DOHH2 (cell line): ENCODE measurements at regions not wholly inside any gene's neighbourhood (a gene's known extent, or its start where the extent isn't known, plus 50 kb on each side); places are given as distances from the start of the nearest gene placed in this dataset.

Experiments
- H3F3A ChIP-seq: fragments of 200-600 bp; sonication (generic), shearing (Covaris generic); 2 replicates; pipeline ENCODE4 v1.6.0; 2016; ENCODE audit warnings: antibody characterized with exemption, mild to moderate bottlenecking; ENCODE audit not compliant: control insufficient read depth, insufficient read depth
- H3K27ac ChIP-seq: fragments of 200-600 bp; sonication (generic); 2 replicates; pipeline ENCODE4 v1.5.1; 2014; ENCODE audit warnings: low read depth, mild to moderate bottlenecking, low read length, moderate library complexity
- H3K27me3 ChIP-seq: fragments of 200-600 bp; sonication (generic); 2 replicates; pipeline ENCODE4 v1.6.1; 2014; ENCODE audit warnings: mild to moderate bottlenecking, low read length, mixed read lengths; ENCODE audit not compliant: control insufficient read depth
- H3K36me3 ChIP-seq: fragments of 200-600 bp; sonication (generic); 2 replicates; pipeline ENCODE4 v1.6.1; 2014; ENCODE audit warnings: mild to moderate bottlenecking, low read length, moderate library complexity, mixed read lengths; ENCODE audit not compliant: control insufficient read depth
- H3K4me1 ChIP-seq: fragments of 200-600 bp; sonication (generic); 2 replicates; pipeline ENCODE4 v1.6.1; 2014; ENCODE audit warnings: mild to moderate bottlenecking, low read length, mixed read lengths; ENCODE audit not compliant: control insufficient read depth
- H3K4me2 ChIP-seq: fragments of 200-600 bp; sonication (generic); 2 replicates; pipeline ENCODE4 v1.6.0; 2014; ENCODE audit warnings: mild to moderate bottlenecking, low read length, moderate library complexity
- H3K4me3 ChIP-seq: fragments of 200-600 bp; sonication (generic); 2 replicates; pipeline ENCODE4 v1.5.1; 2014; ENCODE audit warnings: mild to moderate bottlenecking, low read length, mixed read lengths
- H3K79me2 ChIP-seq: fragments of 200-600 bp; sonication (generic); 2 replicates; pipeline ENCODE4 v1.6.1; 2014; ENCODE audit warnings: mild to moderate bottlenecking, low read length, mixed read lengths; ENCODE audit not compliant: control insufficient read depth
- H3K9me2 ChIP-seq: fragments of 200-600 bp; sonication (generic); replicated peaks from 2 replicates; pipeline ENCODE4 v1.6.1; 2014; ENCODE audit warnings: mild to moderate bottlenecking, low read length, mixed read lengths; ENCODE audit not compliant: control insufficient read depth
- H3K9me3 ChIP-seq: fragments of 200-600 bp; sonication (generic); 2 replicates; pipeline ENCODE4 v1.6.1; 2014; ENCODE audit warnings: antibody characterized with exemption, low read length, mixed read lengths; ENCODE audit not compliant: control insufficient read depth, insufficient read depth
- H4K20me1 ChIP-seq: fragments of 200-600 bp; sonication (generic); 2 replicates; pipeline ENCODE4 v1.6.0; 2014; ENCODE audit warnings: low read depth, mild to moderate bottlenecking, antibody characterized with exemption, low read length, moderate library complexity; ENCODE audit not compliant: control insufficient read depth, insufficient read depth
- CTCF ChIP-seq: fragments of 200-600 bp; sonication (generic); IDR thresholded peaks from one replicate; pipeline ENCODE4 v1.5.1; 2014; ENCODE audit warnings: antibody characterized with exemption, mild to moderate bottlenecking, low read depth, low read length; ENCODE audit not compliant: poor library complexity, severe bottlenecking
- EZH2phosphoT487 ChIP-seq: fragments of 200-600 bp; sonication (generic); IDR thresholded peaks from 2 replicates; pipeline ENCODE4 v1.6.1; 2017; ENCODE audit warnings: borderline replicate concordance, mild to moderate bottlenecking, antibody characterized with exemption, low read length, moderate library complexity, mixed read lengths

GRCh38 chr18:71371951-71372605, 1083.2 kb downstream of the SOCS6 start:
- no peak overlapping the region for H3K4me3 ChIP-seq
- H3K4me1 ChIP-seq = no peaks in the 10 kb centered on the region
- TF ChIP-seq CTCF = no peak
- no peak for TF ChIP-seq EZH2phosphoT487

GRCh38 chr18:71370671-71371445, 1082.0 kb downstream of the SOCS6 start:
- Histone ChIP-seq H3K27me3 (no peaks in the 10 kb centered on the region), H3K9me2 (no peaks in the 10 kb centered on the region), H3K9me3 (no peaks in the 10 kb centered on the region), H3K79me2 (no peaks in the 10 kb centered on the region), H3K4me2 (no peak overlapping the region), H3K27ac (no peak overlapping the region), H4K20me1 (no peaks in the 10 kb centered on the region), H3F3A (no peaks in the 10 kb centered on the region), H3K36me3 (no peaks in the 10 kb centered on the region), H3K4me1 (no peaks in the 10 kb centered on the region), H3K4me3 (no peak overlapping the region)
- TF ChIP-seq EZH2phosphoT487 (no peak), CTCF (no peak)

More at GRCh38 chr18:71371951-71372605, 1083.2 kb downstream of the SOCS6 start:
- no peaks in the 10 kb centered on the region for H3F3A ChIP-seq
- H3K27me3 ChIP-seq = no peaks in the 10 kb centered on the region
- no peaks in the 10 kb centered on the region for H4K20me1 ChIP-seq
- H3K36me3 ChIP-seq = no peaks in the 10 kb centered on the region
- H3K9me3 ChIP-seq = no peaks in the 10 kb centered on the region
- no peak overlapping the region for H3K4me2 ChIP-seq
- no peaks in the 10 kb centered on the region for H3K9me2 ChIP-seq
- H3K27ac ChIP-seq = no peak overlapping the region
- no peaks in the 10 kb centered on the region for H3K79me2 ChIP-seq

GRCh38 chr18:71370095-71370494, 1081.2 kb downstream of the SOCS6 start:
- H3K4me1 ChIP-seq = no peaks in the 10 kb centered on the region
- no peaks in the 10 kb centered on the region for H3K79me2 ChIP-seq
- no peak for TF ChIP-seq CTCF
- no peak for TF ChIP-seq EZH2phosphoT487
- no peaks in the 10 kb centered on the region for H3F3A ChIP-seq
- no peaks in the 10 kb centered on the region for H3K9me3 ChIP-seq
- H3K9me2 ChIP-seq = no peaks in the 10 kb centered on the region
- no peak overlapping the region for H3K4me3 ChIP-seq
- no peaks in the 10 kb centered on the region for H3K36me3 ChIP-seq
- H3K27me3 ChIP-seq = no peaks in the 10 kb centered on the region
- no peak overlapping the region for H3K4me2 ChIP-seq
- H3K27ac ChIP-seq = no peak overlapping the region
- no peaks in the 10 kb centered on the region for H4K20me1 ChIP-seq
